ENCODE measurements at regions not wholly inside any gene's neighbourhood (a gene's known extent, or its start where the extent isn't known, plus 50 kb on each side); places are given as distances from the start of the nearest gene placed in this dataset.

DNA sequence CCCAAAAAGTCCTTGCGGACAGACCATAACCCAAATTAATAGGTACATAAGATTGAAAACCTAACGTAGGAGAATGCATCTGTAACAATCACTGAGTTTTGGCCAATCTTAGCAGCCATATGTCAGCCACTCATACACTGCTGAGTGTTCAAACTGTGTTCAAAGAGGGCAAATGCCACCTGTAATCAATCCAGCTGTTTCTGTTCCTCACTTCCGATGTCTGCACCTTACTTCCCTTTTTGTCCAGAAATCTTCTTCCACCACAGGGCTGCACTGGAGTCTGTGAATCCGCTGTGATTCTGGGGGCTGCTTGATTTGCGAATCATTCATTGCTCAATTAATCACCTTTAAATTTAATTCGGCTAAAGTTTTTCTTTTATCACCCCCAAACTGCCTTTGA, 263.9 kb downstream of the ICE1 start:
- DNase-seq (ENCODE audit: low read depth in 3 of 3): no peak

- DNase-seq (ENCODE audit: low read depth in 3 of 3): no peak
These were observed 263.3 kb downstream of the ICE1 start for GRCh38 chr5:5685737-5686136.

DNA sequence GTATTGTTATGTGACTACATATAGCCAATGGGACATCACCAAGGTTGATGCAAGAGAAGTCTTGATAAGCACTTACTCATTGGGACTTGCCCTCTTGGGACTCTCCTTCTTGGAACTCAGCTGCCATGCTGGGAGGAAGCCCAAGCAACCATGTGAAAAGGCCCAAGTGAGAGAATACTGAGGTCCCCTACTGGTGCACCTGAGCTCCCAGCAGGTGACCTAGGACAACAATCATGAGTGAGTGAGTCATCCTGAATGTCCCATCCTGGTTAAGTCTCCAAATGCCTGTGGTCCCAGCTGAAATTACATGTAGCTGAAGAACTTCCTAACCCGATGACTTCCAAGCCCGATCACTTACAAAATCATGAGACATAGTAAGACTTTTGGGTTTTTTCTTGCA, 260.7 kb downstream of the ICE1 start:
- no peak for DNase-seq (ENCODE audit: low read depth in 3 of 3)

DNA sequence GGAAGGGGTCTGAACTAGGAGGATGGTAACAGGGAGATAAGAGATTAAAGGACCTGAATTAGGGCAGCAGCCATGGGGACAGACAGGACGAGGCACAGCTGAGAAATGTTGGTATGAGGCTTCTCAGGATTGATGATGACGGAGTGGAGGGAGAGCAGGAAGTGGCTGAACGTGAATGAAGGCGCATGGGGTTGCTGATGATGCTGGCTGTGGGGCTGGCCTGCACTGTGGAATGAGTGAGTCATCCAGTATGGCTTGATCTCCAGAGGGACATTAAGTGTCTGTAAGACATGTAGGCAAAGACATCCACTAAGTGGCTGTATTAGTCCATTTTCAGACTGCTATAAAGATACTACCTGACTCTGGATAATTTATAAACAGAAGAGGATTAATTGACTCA, 256.4 kb downstream of the ICE1 start:
- DNase-seq (ENCODE audit: low read depth in 3 of 3): no peak

DNA sequence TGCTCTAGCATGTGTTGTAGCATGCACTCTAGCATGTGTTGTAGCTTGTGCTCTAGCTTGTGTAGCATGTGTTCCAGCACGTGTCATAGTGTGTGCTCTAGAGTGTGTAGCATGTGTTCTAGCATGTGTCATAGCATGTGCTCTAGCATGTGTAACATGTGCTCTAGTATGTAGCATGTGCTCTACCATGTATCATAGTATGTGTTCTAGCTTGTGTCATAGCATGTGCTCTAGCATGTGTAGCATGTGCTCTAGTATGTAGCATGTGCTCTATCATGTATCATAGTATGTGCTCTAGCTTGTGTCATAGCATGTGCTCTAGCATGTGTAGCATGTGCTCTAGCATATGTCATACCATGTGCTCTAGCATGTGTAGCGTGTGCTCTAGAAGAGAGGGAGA, 255.3 kb downstream of the ICE1 start:
- DNase-seq (ENCODE audit: low read depth in 3 of 3): no peak

- no peak for DNase-seq (ENCODE audit: low read depth in 3 of 3)
These were observed 253.7 kb downstream of the ICE1 start for GRCh38 chr5:5676218-5676617.

- no peak for DNase-seq (ENCODE audit: low read depth in 3 of 3)
These were observed 253.0 kb downstream of the ICE1 start for GRCh38 chr5:5675511-5675910.

- no peak for DNase-seq (ENCODE audit: low read depth in 3 of 3)
These were observed 249.3 kb downstream of the ICE1 start for GRCh38 chr5:5671823-5672222.

GRCh38 chr5:5667136-5667554, 244.7 kb downstream of the ICE1 start:
- no peak for DNase-seq (ENCODE audit: low read depth in 3 of 3)

- no peak for DNase-seq (ENCODE audit: low read depth in 3 of 3)
These were observed 243.9 kb downstream of the ICE1 start for GRCh38 chr5:5666369-5666768.

DNA sequence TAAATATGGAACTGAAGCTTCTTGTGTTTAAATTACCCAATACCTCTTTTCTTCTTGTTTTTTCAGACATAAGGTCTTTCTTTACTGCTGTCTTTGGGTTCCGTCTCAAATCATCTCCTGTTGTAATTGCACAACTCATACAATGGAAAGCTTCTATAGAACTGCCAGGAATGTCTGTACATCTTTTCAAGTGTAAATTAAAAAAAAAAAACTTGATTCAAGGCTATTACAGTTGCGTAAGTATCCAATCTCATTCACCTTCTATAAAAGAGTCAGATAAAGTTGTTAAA, 243.5 kb downstream of the ICE1 start:
- DNase-seq (ENCODE audit: low read depth in 3 of 3): no peak

DNA sequence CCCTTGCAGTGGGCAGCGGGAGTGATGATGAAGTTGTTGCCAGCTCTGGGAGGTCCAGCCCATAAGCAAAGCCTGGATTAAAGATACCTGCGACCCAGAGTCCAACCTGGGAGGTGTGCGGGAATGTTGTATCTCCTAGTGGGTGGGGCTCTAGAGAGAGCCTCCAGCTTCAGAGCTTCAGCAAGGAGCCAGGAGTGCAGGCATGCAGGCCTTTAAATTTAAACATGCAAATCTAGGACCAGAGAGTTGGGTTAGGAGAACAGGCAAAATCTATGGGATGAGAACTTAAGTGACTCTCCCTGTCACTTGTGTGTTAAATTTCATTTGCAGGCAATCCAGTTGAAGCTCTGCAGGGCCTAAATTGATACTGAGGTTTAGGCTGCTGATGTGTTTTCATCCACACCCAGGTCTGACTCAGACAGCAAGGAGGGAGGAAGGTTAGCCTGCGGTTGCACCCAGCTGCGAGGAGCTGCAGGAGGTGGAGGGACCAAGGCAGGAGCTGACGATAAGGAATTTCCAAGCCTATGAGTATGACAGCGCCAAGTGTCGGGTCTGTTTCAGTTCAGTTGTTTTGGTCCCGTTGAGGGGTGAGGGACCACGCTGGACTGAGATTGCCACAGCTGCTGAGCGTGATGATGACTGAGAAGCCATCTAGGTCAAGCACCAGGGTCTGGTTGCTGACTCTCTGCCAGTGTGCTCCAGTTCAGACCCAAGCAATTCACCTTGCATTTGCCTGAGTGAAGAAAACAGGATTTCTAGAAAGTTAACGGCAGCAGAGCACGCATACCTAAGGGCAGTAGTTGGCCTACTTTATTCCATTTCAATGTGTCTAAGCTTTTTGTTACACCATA, 243.0 kb downstream of the ICE1 start:
- DNase-seq (ENCODE audit: low read depth in 3 of 3): no peak

- no peak for DNase-seq (ENCODE audit: low read depth in 3 of 3)
These were observed 236.5 kb downstream of the ICE1 start for GRCh38 chr5:5658889-5659465.

DNA sequence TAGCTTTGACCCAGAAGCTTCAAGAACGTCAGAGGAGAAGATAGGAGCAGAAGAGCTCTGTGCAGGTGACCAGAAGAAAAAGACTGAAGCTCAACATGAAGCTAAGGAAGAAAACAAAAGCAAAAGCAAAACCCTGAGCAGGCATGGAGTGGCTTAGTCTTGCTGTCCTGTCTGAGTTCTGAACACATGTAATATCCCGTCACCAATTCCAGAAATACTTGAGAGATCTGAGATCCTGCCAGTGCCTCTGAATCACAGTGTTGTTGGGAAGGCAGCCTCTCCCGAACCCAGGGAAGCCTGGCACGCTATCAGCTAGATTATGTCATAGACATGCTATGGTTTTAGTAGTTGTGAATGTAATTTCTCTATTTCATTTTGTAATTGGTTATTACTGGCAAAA, 235.7 kb downstream of the ICE1 start:
- DNase-seq (ENCODE audit: low read depth in 3 of 3): no peak

GRCh38 chr5:5652181-5652580, 229.7 kb downstream of the ICE1 start:
- DNase-seq (ENCODE audit: low read depth in 3 of 3): no peak

- DNase-seq (ENCODE audit: low read depth in 3 of 3): no peak
These were observed 228.5 kb downstream of the ICE1 start for GRCh38 chr5:5650949-5651348.

DNA sequence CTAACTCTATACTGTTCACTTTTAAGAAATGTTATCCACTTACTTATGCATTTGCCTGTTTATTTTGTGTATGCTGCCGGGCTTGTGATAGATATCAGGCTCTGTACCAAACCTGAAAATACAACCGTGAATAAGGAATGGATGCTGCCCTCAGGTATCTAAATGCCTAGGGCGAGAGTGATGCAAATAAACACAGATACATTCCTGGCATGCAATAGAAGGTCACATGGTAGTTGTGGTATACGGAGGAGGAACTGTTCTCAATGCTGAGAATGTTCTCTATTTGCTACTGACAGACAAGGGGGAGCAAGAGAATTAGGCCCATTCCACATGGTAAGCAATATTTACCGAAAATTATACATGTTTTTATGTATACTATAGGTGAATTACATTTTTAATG, 227.8 kb downstream of the ICE1 start:
- no peak for DNase-seq (ENCODE audit: low read depth in 3 of 3)

DNA sequence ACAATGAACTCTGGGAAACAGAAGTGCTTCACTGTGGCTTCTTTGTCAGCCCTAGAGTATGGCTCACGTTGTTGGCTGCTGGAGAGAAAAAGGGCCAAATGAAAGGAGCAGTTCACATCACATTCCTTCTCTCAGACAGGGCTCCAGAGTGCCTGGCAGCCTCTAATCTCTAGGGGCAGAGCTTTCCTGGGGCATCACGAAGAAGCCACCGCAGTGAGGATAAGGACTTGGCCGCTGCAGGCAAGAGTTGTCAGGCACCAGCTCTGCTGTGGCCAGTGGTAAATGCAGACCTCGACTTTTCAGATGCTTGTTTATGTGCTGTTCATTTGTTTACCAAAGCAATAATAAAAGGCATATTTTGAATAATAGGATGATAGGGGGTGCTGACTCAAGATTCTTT, 227.2 kb downstream of the ICE1 start:
- DNase-seq (ENCODE audit: low read depth in 3 of 3): no peak

- DNase-seq (ENCODE audit: low read depth in 3 of 3): no peak
These were observed 226.2 kb downstream of the ICE1 start for GRCh38 chr5:5648694-5649093.

DNA sequence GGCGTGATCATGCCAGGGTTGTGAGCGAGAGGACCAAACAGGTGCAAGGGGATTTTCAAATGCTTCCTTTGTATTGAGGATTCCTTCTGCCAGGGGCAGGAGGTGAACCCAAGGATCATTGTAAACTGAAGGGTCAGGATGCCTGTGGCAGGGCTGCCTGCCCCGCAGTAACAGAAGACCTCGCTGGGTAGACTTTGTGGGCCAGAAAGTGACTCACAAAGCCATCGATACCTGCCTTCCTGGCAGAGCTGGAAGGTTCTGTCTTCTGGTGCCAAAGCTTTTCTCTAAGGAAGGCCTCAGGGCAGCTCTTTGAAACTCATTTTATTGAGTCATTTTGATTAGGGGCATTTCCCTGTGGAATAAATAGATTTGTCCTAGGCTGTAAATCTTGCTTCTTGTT, 223.4 kb downstream of the ICE1 start:
- DNase-seq (ENCODE audit: low read depth in 3 of 3): no peak

- no peak for DNase-seq (ENCODE audit: low read depth in 3 of 3)
These were observed 222.7 kb downstream of the ICE1 start for GRCh38 chr5:5645198-5645597.

DNA sequence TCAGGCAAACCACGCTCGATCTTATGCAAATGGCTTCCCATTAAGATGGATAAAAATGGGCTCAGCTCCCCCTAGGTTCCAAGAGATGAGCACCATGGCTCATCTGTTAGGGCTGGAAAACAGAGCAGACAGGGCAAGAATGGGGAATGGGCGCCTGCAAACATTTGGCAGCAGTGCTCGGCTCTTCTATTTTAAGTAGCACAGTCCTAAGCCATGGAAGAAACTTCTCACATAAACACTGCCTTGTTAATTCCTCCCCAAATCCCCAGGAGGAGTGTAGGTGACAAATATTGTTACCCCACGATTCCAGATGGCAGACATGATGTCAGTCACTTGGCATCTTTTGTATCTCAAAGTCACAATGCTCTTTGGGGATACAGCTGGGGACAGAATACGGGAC, 221.8 kb downstream of the ICE1 start:
- DNase-seq (ENCODE audit: low read depth in 3 of 3): no peak

DNA sequence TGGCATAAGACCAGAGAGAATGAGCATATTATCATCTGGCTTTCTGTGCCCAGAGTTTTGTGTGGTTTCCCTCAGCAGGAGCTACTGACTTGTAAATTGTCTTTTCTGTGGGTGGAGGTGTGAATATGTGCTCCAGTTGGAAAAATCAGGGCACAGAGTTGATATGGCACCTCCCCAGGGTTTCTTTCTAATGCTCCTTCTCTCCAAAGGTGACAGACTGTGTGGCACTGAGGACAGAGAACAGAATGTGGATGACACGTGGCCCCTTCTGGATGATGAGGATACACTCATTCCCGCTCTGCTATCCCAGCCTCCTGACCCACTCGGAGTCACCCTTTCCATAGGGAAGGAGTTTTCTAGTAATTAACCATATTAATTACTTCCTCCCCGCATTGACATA, 221.0 kb downstream of the ICE1 start:
- no peak for DNase-seq (ENCODE audit: low read depth in 3 of 3)

DNA sequence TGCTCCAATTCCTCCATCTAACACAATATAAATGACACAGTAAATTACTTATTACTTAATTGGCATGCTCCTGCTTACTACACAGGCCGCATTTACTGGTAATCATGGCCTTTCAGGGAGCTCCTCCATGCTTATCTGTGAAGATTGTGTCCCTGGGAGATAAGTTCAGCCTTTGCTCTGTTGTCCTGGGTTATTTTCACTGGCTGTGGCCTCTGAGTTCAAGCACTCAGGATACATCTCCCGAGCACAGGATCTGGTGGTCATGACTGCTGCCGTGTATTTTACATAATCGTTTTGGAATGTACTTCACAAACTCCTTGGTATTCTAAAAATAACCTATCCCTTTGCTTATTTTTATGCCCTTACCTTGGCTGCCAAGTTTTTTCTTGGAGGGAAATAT, 215.7 kb downstream of the ICE1 start:
- no peak for DNase-seq (ENCODE audit: low read depth in 3 of 3)

Data from stimulated activated CD4-positive, alpha-beta T cell treated with anti-CD3 and anti-CD28 coated beads, TNF-alpha, amount 100 ng/mL, for 48 hours (primary cell).